Liver (tissue), 8 donors: ENCODE measurements at regions not wholly inside any gene's neighbourhood (a gene's known extent, or its start where the extent isn't known, plus 50 kb on each side); places are given as distances from the start of the nearest gene placed in this dataset.

ENCODE experiments used
- DNase-seq: peaks from one replicate; pipeline ENCODE4 v3.0.0-alpha.2; 2017; ENCODE audit warnings: low spot score
- H3K27ac ChIP-seq, 2 donors: one replicate each; pipeline ENCODE4 v1.7.0; 2013; ENCODE audit warnings: inconsistent platforms in 2 of 2, low read length in 2 of 2, control low read depth in 1 of 2, low read depth in 1 of 2, mild to moderate bottlenecking in 1 of 2
- H3K27me3 ChIP-seq, 4 donors: one replicate each; pipeline versions ENCODE4 v1.6.1 to v1.7.0; 2013; ENCODE audit warnings: low read length in 3 of 4, inconsistent platforms in 1 of 4, mild to moderate bottlenecking in 1 of 4, moderate library complexity in 1 of 4; ENCODE audit not compliant: control insufficient read depth in 4 of 4, insufficient read depth in 4 of 4
- H3K36me3 ChIP-seq, 4 donors: one replicate each; pipeline versions ENCODE4 v1.6.1 to v1.7.0; 2013; ENCODE audit warnings: low read length in 3 of 4, mild to moderate bottlenecking in 3 of 4, low read depth in 1 of 4, moderate library complexity in 1 of 4; ENCODE audit not compliant: control insufficient read depth in 4 of 4, insufficient read depth in 3 of 4
- H3K4me1 ChIP-seq, 4 donors: one replicate each; pipeline versions ENCODE4 v1.6.1 to v1.7.0; 2013; ENCODE audit warnings: low read length in 3 of 4, mild to moderate bottlenecking in 3 of 4, moderate library complexity in 1 of 4; ENCODE audit not compliant: control insufficient read depth in 4 of 4, insufficient read depth in 4 of 4
- H3K4me3 ChIP-seq, 3 donors: one replicate each; pipeline versions ENCODE4 v1.6.1 to v1.7.0; 2013; ENCODE audit warnings: low read length in 3 of 3, control low read depth in 1 of 3, low read depth in 1 of 3, mild to moderate bottlenecking in 1 of 3
- H3K9ac ChIP-seq, 2 donors: one replicate each; pipeline ENCODE4 v1.7.0; 2013; ENCODE audit warnings: low read length in 2 of 2, mild to moderate bottlenecking in 2 of 2, moderate library complexity in 2 of 2, control low read depth in 1 of 2, low read depth in 1 of 2
- H3K9me3 ChIP-seq, 4 donors: one replicate each; pipeline versions ENCODE4 v1.6.1 to v1.7.0; 2013; ENCODE audit warnings: low read length in 3 of 4; ENCODE audit not compliant: control insufficient read depth in 4 of 4
- EGR1 ChIP-seq, 2 donors: IDR thresholded peaks; 2 replicates each; pipeline ENCODE4 v1.6.1; 2016 to 2018; ENCODE audit warnings: antibody characterized with exemption in 2 of 2, low read depth in 2 of 2
- FOXA1 ChIP-seq: IDR thresholded peaks from 2 replicates; pipeline ENCODE4 v1.6.1; 2016; ENCODE audit warnings: antibody characterized with exemption
- FOXA2 ChIP-seq: IDR thresholded peaks from 2 replicates; pipeline ENCODE4 v1.6.1; 2016; ENCODE audit warnings: antibody characterized with exemption
- GABPA ChIP-seq, 2 donors: IDR thresholded peaks in 1 of 2; conservative IDR thresholded peaks in 1 of 2; 2 replicates each; pipeline ENCODE4 v1.6.1; 2016; ENCODE audit warnings: antibody characterized with exemption in 2 of 2, mild to moderate bottlenecking in 1 of 2, moderate library complexity in 1 of 2
- HNF4A ChIP-seq, 2 donors: conservative IDR thresholded peaks; 2 replicates each; pipeline ENCODE4 v1.6.1; 2016; ENCODE audit warnings: antibody characterized with exemption in 2 of 2, mild to moderate bottlenecking in 2 of 2
- HNF4G ChIP-seq: IDR thresholded peaks from 2 replicates; pipeline ENCODE4 v1.6.1; 2016; ENCODE audit warnings: antibody characterized with exemption
- JUND ChIP-seq, 2 donors: IDR thresholded peaks; 2 replicates each; pipeline ENCODE4 v1.6.1; 2016; ENCODE audit warnings: antibody characterized with exemption in 2 of 2
- MAX ChIP-seq: IDR thresholded peaks from 2 replicates; pipeline ENCODE4 v1.6.1; 2016; ENCODE audit warnings: antibody characterized with exemption
- NR2F2 ChIP-seq: IDR thresholded peaks from 2 replicates; pipeline ENCODE4 v1.6.1; 2016; ENCODE audit warnings: antibody characterized with exemption
- RAD21 ChIP-seq, 2 donors: IDR thresholded peaks; 2 replicates each; pipeline ENCODE4 v1.6.1; 2016; ENCODE audit warnings: antibody characterized with exemption in 2 of 2, mild to moderate bottlenecking in 2 of 2
- RXRA ChIP-seq, 2 donors: IDR thresholded peaks; 2 replicates each; pipeline ENCODE4 v1.6.1; 2017 to 2018; ENCODE audit warnings: antibody characterized with exemption in 2 of 2, mild to moderate bottlenecking in 1 of 2
- SP1 ChIP-seq: IDR thresholded peaks from 2 replicates; pipeline ENCODE4 v1.6.1; 2018; ENCODE audit warnings: antibody characterized with exemption, mild to moderate bottlenecking
- TAF1 ChIP-seq: conservative IDR thresholded peaks from 2 replicates; pipeline ENCODE4 v1.6.1; 2016; ENCODE audit warnings: antibody characterized with exemption, mild to moderate bottlenecking
- YY1 ChIP-seq: IDR thresholded peaks from 2 replicates; pipeline ENCODE4 v1.6.1; 2016; ENCODE audit warnings: antibody characterized with exemption, mild to moderate bottlenecking
- WGBS: extraction: QIAGEN DNeasy Blood & Tissue Kit; methylation state at CpG from one replicate; pipeline ENCODE4 v1.1.7; 2013; 5-methylcytosine and 5-hydroxymethylcytosine counted together
- TF ChIP-seq, protein P1 (sequence below): fragments of 150-350 bp; IDR thresholded peaks from 2 replicates; pipeline ENCODE4 v1.5.1; 2017; ENCODE audit warnings: improper control_type of control experiment, low read depth, low read length; ENCODE audit not compliant: missing input control
- TF ChIP-seq, protein P2 (sequence below): IDR thresholded peaks from 2 replicates; pipeline ENCODE4 v1.6.1; 2016; ENCODE audit warnings: antibody characterized with exemption
- TF ChIP-seq, protein P3 (sequence below): IDR thresholded peaks from 2 replicates; pipeline ENCODE4 v1.6.1; 2016; ENCODE audit warnings: antibody characterized with exemption, mild to moderate bottlenecking
- TF ChIP-seq, protein P4 (sequence below): IDR thresholded peaks from 2 replicates; pipeline ENCODE4 v1.6.1; 2016; ENCODE audit warnings: antibody characterized with exemption
- donor health status: healthy.
- donor health status: healthy.
- donor health status: healthy.
- donor health status: healthy.
- donor health status: healthy.

- WGBS: 86% methylated on average over 1 of the region's 1 CpG
- Histone ChIP-seq H3K27ac (no peak overlapping the region), H3K36me3 (no peaks in the 10 kb centered on the region), H3K4me1 (no peaks in the 10 kb centered on the region), H3K9ac (no peak overlapping the region), H3K27me3 (no peaks in the 10 kb centered on the region), H3K9me3 (no peaks in the 10 kb centered on the region), H3K4me3 (no peak overlapping the region)
- DNase-seq: no peak
- TF ChIP-seq RXRA (IDR thresholded peaks at IDR 0.05) (no peak), NR2F2 (no peak), TAF1 (no peak), JUND (IDR thresholded peaks at IDR 0.05) (no peak), RAD21 (IDR thresholded peaks at IDR 0.05) (no peak), YY1 (no peak), EGR1 (IDR thresholded peaks at IDR 0.05; ENCODE audit: low read depth in 2 of 2) (no peak)
- TF ChIP-seq, protein P1, sequence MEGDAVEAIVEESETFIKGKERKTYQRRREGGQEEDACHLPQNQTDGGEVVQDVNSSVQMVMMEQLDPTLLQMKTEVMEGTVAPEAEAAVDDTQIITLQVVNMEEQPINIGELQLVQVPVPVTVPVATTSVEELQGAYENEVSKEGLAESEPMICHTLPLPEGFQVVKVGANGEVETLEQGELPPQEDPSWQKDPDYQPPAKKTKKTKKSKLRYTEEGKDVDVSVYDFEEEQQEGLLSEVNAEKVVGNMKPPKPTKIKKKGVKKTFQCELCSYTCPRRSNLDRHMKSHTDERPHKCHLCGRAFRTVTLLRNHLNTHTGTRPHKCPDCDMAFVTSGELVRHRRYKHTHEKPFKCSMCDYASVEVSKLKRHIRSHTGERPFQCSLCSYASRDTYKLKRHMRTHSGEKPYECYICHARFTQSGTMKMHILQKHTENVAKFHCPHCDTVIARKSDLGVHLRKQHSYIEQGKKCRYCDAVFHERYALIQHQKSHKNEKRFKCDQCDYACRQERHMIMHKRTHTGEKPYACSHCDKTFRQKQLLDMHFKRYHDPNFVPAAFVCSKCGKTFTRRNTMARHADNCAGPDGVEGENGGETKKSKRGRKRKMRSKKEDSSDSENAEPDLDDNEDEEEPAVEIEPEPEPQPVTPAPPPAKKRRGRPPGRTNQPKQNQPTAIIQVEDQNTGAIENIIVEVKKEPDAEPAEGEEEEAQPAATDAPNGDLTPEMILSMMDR: no peak
- TF ChIP-seq, protein P2, sequence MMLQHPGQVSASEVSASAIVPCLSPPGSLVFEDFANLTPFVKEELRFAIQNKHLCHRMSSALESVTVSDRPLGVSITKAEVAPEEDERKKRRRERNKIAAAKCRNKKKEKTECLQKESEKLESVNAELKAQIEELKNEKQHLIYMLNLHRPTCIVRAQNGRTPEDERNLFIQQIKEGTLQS: no peak
Observed at GRCh38 chr3:150355574-150355973, 52.5 kb upstream of the TSC22D2 start.

DNA sequence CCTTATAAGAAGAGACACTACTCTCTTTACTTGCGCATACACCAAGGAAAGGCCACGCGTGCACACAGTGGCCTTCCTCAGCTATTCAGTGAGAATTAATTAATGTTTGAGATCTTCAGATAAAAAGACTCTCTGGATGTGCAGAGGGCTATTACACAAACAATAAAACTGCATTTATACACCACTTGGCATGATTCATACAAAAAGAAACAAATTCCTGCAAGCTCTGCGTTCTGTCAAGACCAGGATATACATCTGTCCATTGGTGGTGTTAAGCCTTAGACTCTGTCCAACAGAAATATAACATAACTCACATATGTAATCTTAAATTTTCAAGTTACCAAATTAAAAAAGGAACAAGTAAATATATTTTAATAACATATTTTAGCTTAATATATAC, 55.2 kb upstream of the TSC22D2 start:
- no peak overlapping the region for H3K9ac ChIP-seq
- H3K4me1 ChIP-seq: no peaks in the 10 kb centered on the region
- no peaks in the 10 kb centered on the region for H3K9me3 ChIP-seq
- no peak for DNase-seq
- 87% methylated on average over 4 of the region's 4 CpGs for WGBS
- TF ChIP-seq JUND (IDR thresholded peaks at IDR 0.05): no peak
- no peak for TF ChIP-seq TAF1
- TF ChIP-seq NR2F2: no peak
- no peak for TF ChIP-seq SP1
- TF ChIP-seq, protein P3, sequence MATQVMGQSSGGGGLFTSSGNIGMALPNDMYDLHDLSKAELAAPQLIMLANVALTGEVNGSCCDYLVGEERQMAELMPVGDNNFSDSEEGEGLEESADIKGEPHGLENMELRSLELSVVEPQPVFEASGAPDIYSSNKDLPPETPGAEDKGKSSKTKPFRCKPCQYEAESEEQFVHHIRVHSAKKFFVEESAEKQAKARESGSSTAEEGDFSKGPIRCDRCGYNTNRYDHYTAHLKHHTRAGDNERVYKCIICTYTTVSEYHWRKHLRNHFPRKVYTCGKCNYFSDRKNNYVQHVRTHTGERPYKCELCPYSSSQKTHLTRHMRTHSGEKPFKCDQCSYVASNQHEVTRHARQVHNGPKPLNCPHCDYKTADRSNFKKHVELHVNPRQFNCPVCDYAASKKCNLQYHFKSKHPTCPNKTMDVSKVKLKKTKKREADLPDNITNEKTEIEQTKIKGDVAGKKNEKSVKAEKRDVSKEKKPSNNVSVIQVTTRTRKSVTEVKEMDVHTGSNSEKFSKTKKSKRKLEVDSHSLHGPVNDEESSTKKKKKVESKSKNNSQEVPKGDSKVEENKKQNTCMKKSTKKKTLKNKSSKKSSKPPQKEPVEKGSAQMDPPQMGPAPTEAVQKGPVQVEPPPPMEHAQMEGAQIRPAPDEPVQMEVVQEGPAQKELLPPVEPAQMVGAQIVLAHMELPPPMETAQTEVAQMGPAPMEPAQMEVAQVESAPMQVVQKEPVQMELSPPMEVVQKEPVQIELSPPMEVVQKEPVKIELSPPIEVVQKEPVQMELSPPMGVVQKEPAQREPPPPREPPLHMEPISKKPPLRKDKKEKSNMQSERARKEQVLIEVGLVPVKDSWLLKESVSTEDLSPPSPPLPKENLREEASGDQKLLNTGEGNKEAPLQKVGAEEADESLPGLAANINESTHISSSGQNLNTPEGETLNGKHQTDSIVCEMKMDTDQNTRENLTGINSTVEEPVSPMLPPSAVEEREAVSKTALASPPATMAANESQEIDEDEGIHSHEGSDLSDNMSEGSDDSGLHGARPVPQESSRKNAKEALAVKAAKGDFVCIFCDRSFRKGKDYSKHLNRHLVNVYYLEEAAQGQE: no peak
- no peak for TF ChIP-seq EGR1 (IDR thresholded peaks at IDR 0.05; ENCODE audit: low read depth in 2 of 2)
- TF ChIP-seq HNF4A (conservative IDR thresholded peaks at IDR 0.05): no peak
- TF ChIP-seq YY1: no peak
- TF ChIP-seq MAX: no peak
- TF ChIP-seq RXRA (IDR thresholded peaks at IDR 0.05): no peak
- TF ChIP-seq, protein P1: no peak
- TF ChIP-seq HNF4G: no peak
- TF ChIP-seq FOXA1: no peak
- TF ChIP-seq, protein P2: no peak
- no peak for TF ChIP-seq RAD21 (IDR thresholded peaks at IDR 0.05)
- TF ChIP-seq FOXA2: no peak
- TF ChIP-seq, protein P4, sequence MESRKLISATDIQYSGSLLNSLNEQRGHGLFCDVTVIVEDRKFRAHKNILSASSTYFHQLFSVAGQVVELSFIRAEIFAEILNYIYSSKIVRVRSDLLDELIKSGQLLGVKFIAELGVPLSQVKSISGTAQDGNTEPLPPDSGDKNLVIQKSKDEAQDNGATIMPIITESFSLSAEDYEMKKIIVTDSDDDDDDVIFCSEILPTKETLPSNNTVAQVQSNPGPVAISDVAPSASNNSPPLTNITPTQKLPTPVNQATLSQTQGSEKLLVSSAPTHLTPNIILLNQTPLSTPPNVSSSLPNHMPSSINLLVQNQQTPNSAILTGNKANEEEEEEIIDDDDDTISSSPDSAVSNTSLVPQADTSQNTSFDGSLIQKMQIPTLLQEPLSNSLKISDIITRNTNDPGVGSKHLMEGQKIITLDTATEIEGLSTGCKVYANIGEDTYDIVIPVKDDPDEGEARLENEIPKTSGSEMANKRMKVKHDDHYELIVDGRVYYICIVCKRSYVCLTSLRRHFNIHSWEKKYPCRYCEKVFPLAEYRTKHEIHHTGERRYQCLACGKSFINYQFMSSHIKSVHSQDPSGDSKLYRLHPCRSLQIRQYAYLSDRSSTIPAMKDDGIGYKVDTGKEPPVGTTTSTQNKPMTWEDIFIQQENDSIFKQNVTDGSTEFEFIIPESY: no peak
- TF ChIP-seq GABPA (IDR thresholded peaks at IDR 0.05 in 1 of 2, conservative IDR thresholded peaks at IDR 0.05 in 1 of 2): no peak
- H3K27me3 ChIP-seq: no peaks in the 10 kb centered on the region
- H3K36me3 ChIP-seq: no peaks in the 10 kb centered on the region
- H3K4me3 ChIP-seq: no peak overlapping the region
- H3K27ac ChIP-seq: no peak overlapping the region
